ENCODE measurements at regions not wholly inside any gene's neighbourhood (a gene's known extent, or its start where the extent isn't known, plus 50 kb on each side); places are given as distances from the start of the nearest gene placed in this dataset.

DNA sequence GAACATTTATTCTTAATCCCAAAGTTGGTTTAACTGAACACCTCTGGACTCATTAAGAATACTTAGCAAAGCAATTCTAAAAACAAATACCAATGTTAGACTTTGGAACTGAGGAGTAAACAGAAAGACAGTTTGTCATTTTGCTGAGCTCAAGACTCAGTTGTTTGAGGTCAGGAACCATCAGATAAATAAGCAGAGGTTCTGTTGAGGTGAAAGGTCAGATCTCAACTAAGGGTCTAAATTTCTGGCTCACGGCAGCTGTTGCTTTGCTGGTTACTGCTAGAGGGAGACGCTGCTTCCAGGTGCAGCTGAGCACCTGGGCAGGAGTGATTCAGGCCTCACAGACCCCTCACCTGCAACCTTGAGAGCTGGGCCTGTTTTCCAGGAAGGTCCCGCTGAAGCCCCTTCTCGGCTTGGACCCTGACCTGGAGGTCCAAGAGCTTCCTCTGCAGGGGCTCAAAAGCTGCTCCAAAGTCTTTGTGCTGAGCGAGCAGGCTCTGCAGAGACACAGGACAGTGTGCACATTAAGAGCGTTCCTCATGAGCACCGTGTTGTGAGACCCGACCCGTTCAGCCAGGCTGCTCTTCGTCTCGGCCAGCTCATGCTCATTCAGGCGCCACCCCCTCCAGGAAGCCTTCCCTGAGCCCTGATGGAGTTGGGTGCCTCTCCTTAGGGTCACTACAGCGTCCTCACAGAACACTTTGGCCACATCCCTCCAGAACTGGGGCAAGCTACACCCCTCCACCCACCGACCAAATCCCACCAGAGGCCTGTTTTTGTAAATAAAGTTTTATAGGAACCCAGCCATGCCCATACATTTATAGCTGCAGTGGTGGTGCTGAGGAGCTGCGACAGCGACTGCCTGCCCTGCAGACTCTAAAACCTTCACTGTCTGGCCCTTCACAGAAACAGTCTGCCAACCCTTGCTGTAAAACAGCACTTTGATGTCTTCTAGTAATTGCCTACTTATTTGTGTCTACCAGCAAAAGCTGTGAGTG lies 72.0 kb downstream of the SYNE3 start:
- 84 to 92% (median 89%) methylated on average over 16 of the region's 16 CpGs for WGBS, 3 donors
- H3K27ac ChIP-seq (ENCODE audit: low read depth, low read length) = no peak overlapping the region

DNA sequence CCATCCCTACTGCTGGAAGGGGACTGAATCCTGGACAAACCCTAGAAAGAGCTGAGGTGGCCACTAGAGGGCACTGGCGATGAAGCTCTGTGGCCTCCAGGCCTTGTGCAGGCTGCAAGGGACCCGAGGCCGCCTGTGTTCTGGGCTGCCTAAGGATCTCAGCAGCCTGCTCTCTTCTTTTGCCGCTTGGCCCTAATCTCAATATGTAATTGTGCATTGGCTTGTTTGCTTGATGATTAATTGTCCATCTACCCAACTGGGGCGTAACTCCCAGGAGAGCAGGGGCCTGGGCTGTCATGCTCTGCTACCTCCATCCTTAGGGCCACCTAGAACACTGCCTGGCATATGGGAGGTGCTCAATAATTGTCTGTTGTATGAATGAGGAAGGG lies 73.8 kb downstream of the SYNE3 start:
- H3K27ac ChIP-seq (ENCODE audit: low read depth, low read length) = no peak overlapping the region
- 25 to 33% (median 28%) methylated on average over 5 of the region's 5 CpGs for WGBS, 3 donors

- H3K27ac ChIP-seq (ENCODE audit: low read depth, low read length) = no peak overlapping the region
- 55 to 70% (median 66%) methylated on average over 6 of the region's 6 CpGs for WGBS, 3 donors
Measured at GRCh38 chr14:95442016-95442632, 74.3 kb downstream of the SYNE3 start.

DNA sequence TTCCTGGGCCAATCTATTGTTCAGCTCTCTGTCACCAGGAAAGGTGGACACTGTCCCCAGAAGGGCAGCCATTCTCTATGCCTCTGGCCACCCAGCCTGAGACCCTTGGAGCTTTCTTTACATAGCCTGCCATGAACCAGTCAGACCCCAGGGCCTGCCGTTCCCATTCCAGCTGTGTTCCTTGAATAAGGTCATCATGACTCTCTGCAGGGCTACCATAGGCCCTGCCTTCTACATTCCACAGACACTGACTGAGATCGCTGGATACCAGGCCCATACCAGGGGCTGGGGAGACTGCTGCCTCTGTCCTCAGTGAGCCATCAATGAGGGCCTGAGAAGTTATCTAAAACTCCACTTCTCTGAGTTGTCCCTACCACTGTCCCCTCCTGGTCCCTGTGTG lies 75.5 kb downstream of the SYNE3 start:
- no peak overlapping the region for H3K27ac ChIP-seq (ENCODE audit: low read depth, low read length)
- 75 to 87% (median 82%) methylated on average over 2 of the region's 2 CpGs for WGBS, 3 donors

DNA sequence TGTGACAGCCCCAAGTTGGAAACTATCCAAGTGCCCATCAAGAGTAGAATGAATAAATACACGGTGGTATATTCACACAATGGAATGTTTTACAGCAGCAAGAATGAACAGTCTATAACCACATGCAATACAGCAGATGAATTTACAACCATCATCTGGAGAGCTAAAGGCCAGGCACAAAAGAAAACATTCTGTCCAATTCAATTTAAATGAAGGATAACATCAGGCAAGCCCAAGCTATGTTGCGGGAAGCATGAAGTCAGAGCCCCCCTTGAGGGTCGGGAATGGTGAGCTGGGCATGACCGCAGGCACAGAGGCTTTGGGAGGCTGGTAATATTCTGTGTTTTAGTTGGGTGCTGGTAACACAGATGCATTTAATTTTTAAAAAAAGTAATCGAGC lies 76.0 kb downstream of the SYNE3 start:
- 76 to 84% (median 76%) methylated on average over 5 of the region's 5 CpGs for WGBS, 3 donors
- H3K27ac ChIP-seq (ENCODE audit: low read depth, low read length) = no peak overlapping the region

- 87 to 94% (median 89%) methylated on average over 14 of the region's 14 CpGs for WGBS, 3 donors
Measured at GRCh38 chr14:95439881-95440280, 76.6 kb downstream of the SYNE3 start.

GRCh38 chr14:95437715-95438114 lies 78.7 kb downstream of the SYNE3 start:
- WGBS, 3 donors = 88 to 97% (median 94%) methylated on average over 5 of the region's 5 CpGs
- H3K27ac ChIP-seq (ENCODE audit: low read depth, low read length) = no peak overlapping the region

More at GRCh38 chr14:95439881-95440280, 76.6 kb downstream of the SYNE3 start:
- no peak overlapping the region for H3K27ac ChIP-seq (ENCODE audit: low read depth, low read length)

DNA sequence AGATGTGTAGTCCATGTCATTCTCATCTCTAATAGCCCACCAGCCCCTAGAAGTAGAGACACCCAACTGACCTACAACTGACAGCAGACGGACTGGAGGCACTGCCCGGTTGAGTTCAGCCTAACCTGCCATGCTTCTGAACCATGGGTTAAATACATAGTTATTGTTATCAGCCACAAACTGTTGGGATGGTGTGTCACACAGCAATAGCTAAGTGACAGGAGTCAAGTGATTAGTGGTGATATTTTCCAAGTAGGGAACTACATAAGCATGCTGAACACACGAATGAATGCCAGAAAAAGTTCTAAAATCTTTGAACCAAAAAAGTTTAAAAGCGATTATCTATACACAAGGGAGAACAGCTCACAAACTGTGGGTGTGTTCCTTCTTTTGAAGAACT lies 80.1 kb downstream of the SYNE3 start:
- 76 to 92% (median 78%) methylated on average over 4 of the region's 4 CpGs for WGBS, 3 donors
- H3K27ac ChIP-seq (ENCODE audit: low read depth, low read length) = no peak overlapping the region

GRCh38 chr14:95434121-95434520 lies 82.3 kb downstream of the SYNE3 start:
- 55 to 85% (median 64%) methylated on average over 1 of the region's 1 CpG for WGBS, 3 donors
- H3K27ac ChIP-seq (ENCODE audit: low read depth, low read length) = no peak overlapping the region

DNA sequence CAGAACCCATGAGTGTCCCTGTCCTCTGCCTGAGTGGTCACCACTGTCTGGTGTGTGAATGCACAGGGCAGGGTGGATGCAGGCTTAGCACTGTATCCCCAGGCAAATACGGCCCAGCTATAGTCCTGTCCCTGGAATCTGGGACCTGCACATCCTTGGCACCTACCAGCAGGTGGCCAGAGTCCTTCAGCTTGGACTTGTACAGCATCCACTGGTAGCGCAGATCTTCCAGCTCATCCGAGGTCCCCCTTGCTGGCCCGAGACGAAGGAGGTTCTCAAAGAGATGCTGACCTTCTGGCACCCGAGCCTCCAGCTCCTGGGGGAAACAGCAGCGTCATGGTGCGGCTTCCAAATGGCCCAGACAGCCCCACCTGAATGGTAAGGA lies 83.4 kb downstream of the SYNE3 start:
- 70 to 94% (median 88%) methylated on average over 8 of the region's 8 CpGs for WGBS, 3 donors
- H3K27ac ChIP-seq (ENCODE audit: low read depth, low read length) = no peak overlapping the region

DNA sequence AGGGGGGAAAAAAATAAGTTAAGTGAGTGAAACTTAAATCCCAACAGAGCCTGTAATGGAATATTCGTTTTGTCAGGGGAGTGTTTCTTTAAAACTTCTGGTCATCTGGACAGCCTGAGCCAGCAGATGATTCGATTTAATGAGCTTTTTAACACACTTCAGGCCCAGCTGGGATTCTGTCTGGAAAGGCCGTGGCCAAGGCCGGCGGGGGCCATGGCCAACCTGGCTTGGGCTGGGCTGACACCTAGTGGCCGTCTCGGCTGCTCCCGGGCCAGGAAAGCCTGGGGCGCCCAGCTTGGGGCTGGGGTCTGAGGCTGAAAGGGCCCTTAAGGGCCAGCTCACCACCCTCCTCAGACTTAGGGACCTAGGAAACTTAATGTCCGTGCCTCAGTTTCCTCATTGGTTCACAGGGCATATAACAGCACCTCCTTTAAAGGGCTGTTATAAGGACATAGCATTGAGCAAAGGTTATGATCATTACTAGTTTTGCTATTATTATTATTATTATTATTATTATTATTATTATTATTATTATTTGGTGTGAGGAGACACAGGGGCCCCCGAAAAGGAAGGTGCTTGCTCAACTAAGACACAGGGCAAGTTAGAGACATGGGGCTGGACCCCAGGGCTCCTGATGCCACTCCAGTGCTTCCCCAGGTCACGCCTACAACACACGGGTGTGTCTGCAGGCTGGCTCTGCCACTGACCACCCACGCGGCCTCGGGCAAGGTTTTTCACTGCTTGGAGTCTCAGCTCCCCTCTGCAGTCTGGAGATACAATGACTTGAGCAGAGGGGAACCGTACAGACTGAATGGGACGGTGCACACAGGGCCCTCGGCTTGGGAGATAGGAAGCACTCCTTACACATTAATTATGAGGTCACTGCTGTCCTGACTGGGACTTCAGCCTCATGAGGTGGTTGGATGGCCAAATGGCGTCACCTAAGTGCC lies 84.0 kb downstream of the SYNE3 start:
- 45 to 66% (median 64%) methylated on average over 20 of the region's 20 CpGs for WGBS, 3 donors
- no peak overlapping the region for H3K27ac ChIP-seq (ENCODE audit: low read depth, low read length)

DNA sequence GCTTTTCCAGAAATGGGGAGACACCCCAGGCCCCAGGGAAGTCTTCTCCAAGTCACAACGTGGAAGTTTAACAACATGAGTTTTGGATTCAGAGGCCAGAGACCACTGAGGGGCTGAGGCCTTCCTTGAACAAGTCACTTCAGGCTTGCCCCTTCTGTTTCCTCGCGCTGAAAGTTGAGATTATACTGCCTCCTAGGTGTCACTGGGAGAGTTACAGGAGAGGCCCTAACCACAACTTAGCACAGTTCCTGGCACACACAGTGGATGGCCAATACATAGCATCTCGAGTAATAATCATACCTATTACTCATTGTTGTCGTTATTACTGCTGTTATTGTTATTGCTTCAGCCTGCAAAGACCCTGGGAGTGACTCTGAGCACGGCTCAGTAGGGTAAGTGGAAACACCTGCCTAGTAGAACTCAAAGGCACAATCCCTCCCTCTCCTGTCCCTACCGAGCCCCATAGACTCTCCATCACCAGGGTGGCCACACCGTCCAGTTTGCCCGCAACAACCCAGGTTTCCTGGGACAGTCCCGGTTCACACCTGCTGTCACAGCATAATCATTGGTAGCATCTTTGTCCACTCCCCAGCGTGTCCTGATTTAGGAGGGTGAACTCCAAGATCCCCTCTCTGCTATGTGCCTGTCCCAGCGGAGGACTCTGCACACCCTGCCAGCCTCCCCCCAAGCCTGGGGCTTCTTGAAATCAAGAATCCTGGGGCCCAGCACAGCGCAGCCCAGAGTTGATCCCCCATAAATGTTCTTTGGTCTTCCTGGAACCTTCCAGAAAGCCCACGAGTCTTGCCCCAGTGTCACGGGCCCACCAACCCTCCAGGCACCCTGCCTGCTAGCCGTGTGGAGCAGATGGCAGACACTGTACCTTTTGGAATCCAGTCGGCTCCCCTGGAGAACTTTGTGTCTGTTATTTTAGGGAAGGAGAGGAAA lies 85.0 kb downstream of the SYNE3 start:
- no peak overlapping the region for H3K27ac ChIP-seq (ENCODE audit: low read depth, low read length)
- 78 to 81% (median 80%) methylated on average over 17 of the region's 17 CpGs for WGBS, 3 donors

DNA sequence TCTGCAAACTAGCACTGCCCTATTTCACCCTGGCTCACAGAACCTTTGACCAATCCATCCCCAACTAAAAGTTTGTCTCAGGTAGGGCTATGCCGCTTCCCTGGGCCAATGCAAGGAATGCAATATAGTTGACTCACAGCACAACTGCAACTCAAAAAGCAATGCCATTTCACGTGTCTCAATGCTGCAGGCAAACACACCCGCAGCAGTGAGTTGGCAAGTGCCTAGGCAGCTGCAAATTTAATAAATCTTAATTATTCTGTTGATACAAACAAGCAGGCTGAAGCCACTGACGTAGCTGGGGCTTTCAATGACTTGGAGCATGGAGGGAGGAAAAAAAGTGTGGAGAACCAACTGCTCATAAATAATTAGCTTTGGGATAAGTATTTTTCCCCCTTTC lies 87.9 kb downstream of the SYNE3 start:
- no peak overlapping the region for H3K27ac ChIP-seq (ENCODE audit: low read depth, low read length)
- WGBS, 3 donors = 85 to 93% (median 88%) methylated on average over 4 of the region's 4 CpGs

DNA sequence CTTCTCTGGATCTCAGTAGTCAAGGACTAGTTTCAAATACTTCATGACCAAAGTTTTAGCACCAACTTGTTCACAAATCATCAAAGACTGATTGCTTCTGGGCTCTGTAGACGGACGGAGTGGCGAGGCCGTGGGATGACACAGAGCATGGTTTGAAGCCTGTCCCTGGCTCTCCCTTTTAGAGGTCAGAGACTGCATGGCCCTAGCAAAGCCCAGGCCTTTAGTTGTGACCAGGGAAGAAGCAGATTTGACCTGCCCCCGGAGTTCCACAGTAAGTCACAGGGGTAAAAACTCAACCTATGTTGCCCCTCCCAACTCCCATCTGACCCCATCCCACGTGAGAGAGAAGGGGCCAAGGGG lies 90.4 kb downstream of the SYNE3 start:
- 87 to 97% (median 90%) methylated on average over 6 of the region's 6 CpGs for WGBS, 3 donors
- no peak overlapping the region for H3K27ac ChIP-seq (ENCODE audit: low read depth, low read length)

DNA sequence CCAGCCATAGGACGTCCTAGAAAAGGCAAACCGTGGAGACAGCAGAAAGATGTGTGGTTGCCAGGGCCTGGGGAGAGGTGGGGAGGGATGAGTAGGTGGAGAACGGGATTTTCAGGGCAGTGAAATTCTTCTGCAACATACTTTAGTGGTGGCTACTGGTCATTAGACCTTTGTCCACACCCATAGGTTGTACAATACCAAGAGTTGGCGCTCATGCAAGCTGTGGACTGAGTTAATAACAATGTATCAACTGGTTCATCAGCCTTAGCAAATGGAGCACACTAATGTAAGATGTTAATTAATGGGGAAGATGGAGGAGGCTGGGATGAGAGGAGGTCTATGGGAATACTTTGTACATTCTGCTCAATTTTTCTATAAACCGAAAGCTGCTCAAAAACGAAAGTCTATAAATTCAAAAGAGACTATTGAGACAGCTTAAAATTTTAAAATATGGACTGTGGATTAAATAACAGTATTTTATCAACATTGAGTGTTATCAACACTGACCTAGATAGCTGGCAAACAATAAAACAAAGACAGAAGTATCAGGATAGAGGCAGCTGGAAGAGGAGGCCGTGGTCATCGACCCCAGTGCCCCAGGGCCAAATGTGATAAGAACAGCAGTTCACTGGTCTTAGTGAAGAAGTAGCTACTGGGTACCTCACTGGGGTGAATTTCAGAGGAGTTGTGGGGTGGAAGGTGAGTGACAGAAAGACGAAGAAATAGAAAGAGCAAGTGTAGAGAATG lies 90.9 kb downstream of the SYNE3 start:
- 91 to 93% (median 92%) methylated on average over 9 of the region's 9 CpGs for WGBS, 3 donors
- no peak overlapping the region for H3K27ac ChIP-seq (ENCODE audit: low read depth, low read length)

DNA sequence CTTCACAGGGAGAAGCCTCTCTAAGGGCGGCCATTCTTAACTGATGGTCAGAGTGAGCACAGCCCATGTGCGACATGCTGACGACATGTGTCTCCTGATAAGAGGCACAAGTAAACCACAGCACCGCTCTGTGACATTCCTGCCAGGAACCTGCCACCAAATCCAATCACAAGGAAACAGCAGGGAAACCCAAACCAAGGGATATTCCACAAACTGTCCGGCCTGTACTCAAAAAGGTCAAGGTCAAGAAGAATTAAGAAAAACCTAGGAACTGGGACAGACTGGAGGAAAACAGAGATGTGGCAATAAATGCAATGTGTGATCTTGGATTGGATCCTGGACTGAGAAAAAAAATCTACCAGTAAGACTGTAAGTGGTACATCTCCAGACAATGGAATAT lies 91.9 kb downstream of the SYNE3 start:
- H3K27ac ChIP-seq (ENCODE audit: low read depth, low read length) = no peak overlapping the region
- WGBS, 3 donors = 63 to 78% (median 65%) methylated on average over 5 of the region's 5 CpGs

DNA sequence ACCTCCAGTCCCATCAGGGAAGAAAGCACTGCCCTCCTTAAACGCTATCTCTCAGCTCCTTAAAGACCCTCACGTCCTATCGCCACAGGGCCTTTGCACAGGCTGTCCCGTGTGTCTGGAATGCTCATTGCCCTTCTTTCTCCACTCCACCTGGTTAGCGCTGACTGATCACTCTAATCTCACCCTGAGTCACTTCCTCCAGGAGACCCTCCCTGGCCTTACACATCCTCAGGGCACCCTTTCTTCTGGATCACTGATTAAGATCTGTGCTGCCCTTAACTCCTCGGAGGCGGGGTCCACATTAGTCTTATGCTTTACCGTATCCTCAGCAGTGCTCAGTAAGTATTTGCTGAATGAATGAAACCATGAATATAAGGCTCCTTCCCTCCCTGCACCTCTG lies 94.7 kb downstream of the SYNE3 start:
- WGBS, 3 donors = 83 to 97% (median 96%) methylated on average over 8 of the region's 8 CpGs
- no peak overlapping the region for H3K27ac ChIP-seq (ENCODE audit: low read depth, low read length)
